NCI-H1092 treated with DMSO at 0.1 percent for 48 hours (cell line): ENCODE measurements at regions not wholly inside any gene's neighbourhood (a gene's known extent, or its start where the extent isn't known, plus 50 kb on each side); places are given as distances from the start of the nearest gene placed in this dataset.
A peak's percentile ranks its signal among the peaks of the same experiment; 100 is the strongest.

Experiments used
- DNase-seq: peaks from one replicate; lab custom pipeline; 2025; lab: John Stamatoyannopoulos, UW

GRCh38 chr14:89626233-89626806, 209.3 kb upstream of the FOXN3 start:
- DNase-seq = no peak

DNA sequence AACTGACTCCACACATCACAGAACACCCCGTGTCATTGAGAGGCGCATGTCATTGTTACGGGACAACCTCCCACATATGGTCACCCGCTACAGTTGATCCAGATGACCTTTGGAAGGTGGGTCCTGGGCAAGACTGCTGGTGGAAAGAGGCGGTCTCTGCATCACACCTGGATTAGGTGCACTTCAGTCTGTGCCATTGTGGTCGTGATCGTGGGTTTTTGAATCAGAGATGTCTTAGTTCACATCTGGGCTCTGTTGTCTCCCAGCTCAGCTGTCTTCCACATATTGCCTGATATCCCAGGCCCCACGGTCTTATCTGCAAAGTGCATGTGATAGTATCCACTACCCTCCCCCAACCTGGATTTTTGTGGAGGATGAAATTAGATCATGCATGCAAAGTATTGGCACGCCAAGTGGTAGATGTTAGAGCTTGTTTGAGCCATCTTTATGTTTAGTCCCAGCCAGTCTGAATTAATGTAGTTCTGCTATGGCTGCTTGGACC, 208.7 kb upstream of the FOXN3 start:
- DNase-seq = peak; percentile 3

DNA sequence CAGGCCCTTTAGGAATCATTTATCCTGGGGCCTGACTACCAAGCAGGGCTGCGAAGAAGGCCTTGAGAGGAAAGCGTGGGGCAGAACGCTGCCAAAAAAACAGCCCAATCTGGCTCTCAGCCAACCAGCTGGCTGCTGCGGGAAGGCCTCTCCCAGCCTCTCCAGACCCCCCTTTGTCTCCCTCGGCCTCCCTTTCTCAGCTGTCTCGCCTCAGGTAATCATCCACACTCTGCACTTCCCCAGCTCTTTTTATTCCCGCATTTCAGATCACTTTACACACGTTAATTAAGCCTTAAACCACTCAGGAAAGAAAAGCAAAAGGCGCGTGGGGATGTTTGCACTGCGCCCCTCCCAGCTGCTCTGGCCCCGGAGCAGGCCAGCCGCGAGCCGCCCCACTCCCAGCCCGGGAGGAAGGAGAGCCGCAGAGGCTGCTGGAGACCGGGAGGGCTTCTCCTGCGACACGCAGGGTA, 208.2 kb upstream of the FOXN3 start:
- peak; percentile 92 for DNase-seq

GRCh38 chr14:89624500-89625156, 207.6 kb upstream of the FOXN3 start:
- no peak for DNase-seq

GRCh38 chr14:89621791-89622638, 205.0 kb upstream of the FOXN3 start:
- DNase-seq = no peak

- DNase-seq = no peak
Measured at GRCh38 chr14:89621009-89621421, 204.0 kb upstream of the FOXN3 start.

DNA sequence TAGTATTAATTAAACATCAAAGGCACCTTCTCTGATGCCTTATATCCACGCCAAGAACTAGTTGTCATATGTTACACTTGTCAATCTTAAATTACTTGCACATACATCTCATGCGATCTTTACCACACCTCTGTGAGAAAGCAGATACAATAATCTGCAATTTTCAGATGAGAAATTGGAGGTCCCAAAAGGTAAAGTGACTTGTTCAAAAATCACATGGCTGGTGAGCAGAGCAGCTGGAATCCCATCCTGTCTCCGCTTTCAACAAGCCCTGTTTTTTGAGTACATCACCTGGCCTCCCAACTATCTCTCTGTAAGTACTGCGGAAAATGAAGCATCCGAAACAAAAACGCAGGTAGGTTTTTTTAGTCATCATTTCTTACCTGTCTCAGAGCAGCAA, 203.4 kb upstream of the FOXN3 start:
- DNase-seq = no peak

DNA sequence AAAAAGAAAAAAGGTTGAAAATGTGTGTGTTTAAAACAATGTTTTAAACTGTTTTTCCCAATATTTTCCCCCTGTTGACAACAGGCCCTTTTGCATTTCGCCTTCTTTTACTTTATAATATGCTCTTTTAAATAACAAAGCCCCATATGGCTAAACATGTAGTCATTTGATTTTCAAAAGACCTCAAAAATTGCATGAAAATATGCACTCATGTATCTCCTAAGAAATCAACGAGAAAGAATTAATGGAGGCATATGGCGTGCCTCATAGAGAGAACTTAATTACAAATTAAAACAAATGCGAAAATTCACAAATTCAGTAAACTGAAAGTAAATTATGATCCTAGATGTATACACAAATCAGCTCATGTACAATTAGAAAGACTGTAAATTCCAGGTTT, 202.6 kb upstream of the FOXN3 start:
- DNase-seq = no peak

GRCh38 chr14:89618811-89619551, 201.9 kb upstream of the FOXN3 start:
- DNase-seq = peak; percentile 77

GRCh38 chr14:89618330-89618708, 201.3 kb upstream of the FOXN3 start:
- peak; percentile 23 for DNase-seq

DNA sequence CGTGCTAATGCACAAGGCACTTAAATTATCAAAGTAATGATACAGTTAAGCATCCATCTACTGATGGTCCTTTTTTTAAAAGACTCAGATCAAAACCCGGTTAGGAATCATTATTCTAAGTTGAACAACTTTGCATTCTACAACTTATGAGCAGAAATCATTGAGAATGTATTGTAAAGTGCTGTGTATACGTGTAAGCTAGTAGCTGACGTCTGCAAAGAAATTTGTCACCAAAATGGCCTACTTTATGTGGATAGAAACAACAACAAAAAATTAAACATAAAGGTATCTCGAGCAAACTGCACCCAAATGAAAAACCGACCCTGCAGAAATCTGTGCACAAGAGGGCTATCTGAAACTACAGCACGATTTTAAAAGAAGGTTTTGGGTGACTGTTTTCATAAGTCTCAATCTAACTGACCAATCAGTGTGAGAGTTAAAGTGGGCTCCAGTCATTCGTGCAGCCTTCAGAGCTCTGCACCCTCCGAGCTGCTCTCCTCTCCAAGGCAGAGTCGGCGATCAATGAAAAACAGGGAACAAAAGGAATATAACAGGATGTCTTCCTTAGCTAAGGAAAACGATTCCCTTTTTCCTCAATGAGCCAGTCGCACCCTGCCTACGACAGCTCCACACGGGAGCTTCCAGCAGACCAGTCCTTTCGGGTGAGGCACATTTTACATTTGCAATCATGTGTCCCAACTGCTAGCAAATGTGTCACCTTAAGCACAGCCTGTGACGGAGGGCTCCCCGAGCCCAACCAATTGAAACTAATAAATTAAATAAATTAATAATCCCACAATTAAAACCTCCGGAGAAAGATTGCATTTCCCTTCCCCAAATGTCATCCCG, 200.7 kb upstream of the FOXN3 start:
- DNase-seq = peak; percentile 42

- DNase-seq = no peak
Measured at GRCh38 chr14:89616852-89617341, 199.9 kb upstream of the FOXN3 start.

- DNase-seq = no peak
Measured at GRCh38 chr14:89616425-89616824, 199.4 kb upstream of the FOXN3 start.

DNA sequence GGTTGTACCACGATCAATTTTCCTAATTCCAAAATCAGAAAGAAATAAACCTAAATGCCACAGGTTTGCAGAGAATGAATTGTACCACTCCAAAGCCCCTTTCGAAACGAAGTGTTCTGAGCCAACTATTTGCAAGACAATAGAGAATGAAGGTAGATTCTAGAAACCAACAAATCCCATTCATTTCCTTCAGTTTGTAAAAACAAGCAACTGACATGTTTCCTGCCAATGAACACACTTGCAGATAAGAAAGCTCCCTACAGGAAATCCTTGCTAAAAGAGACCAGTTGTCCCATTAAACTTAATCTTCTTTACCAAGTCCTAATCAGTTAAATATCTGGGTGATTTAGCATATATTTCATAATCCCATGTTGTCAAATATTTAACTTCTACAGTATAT, 198.4 kb upstream of the FOXN3 start:
- no peak for DNase-seq

DNA sequence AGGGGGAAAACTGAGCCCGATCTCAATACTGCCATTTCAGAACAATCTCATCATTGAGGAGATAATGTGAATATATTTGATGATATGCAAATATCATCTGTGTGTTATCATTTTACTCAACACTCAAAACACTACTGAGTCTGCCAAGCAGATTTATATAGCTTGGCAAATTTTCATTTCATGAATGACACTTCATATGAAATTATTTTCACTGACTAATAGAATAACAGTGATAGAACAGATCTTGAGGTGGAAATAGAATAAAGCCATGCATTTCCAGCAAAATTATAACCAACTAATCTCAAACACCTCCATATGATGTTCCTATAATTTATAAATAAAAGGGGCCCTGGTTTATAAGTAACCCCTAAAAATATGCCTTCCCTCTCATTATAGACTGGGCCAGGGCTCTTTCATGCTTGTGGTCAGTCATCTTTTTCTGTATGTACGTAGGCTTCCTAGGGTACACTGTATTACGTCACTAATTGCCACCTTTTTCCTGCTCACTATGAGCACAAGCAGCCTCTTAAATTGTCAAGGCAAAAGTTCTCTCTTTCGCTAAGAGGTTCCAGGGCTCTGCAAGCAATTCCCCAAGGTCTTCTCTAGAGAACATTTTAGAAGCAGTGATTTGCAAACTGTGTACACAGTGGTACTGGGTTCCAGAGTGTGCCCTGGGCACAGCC, 197.1 kb upstream of the FOXN3 start:
- no peak for DNase-seq

DNA sequence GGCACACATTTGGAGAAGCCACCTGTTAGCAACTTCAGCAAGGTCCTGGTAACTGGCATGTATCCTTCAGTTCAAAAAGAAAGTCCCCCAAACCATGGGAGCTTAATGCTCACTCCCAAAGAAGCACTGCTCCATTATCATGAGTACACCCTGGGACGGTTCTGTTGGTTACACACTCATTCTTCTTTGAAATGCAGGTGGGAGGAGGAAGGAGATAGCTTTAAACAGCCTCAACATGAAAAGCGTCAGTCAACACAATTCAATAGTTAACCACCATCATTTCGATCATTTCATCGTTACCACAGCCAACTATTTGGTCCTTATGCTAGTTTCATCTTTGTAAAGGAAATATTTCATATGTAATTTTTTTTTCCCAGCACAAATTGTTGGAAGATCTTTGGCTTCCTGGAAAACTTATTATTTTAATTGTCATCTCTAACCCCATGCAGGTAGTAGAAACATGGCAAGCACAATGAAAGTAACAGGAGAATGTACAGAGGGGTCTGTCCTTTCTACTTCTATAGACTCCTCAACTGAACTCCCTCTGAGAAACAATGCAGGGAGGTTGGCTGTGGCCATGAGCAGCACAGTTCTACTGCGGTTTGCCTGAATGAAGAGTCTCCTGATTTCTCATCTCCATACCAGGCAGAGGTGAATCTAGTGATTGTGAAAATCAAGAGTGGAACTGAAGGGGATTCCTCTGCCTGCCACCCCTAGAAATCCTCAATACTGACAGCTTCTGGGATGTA, 196.4 kb upstream of the FOXN3 start:
- no peak for DNase-seq

DNA sequence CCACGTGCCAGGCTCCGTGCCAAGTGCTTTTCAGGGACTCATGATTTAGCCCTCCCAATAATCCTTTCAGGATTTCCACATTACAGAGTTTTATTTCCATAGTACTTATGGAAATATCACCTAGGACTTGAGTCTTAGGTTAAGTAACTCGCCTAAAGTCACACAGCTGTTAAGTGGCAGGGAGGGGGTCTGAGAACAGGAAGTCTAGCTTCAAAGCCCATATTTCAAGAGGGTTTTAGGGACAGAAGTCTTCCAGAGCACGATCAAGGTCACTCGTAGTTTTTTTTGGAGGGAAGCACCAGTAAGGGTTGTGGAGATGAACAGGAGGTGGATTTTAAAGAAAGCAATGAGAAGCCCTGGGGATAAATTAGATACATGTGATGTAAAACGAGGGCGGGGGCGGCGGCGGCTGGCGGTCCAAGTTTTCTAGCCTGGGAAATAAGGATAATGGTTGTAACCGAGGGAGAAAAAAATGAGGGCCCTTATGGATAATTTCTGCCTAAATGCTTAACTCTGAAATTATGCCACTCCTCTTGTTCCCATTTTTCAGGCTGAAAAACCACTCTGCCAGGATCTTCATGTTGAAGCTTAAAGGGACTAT, 192.6 kb upstream of the FOXN3 start:
- DNase-seq = no peak

DNA sequence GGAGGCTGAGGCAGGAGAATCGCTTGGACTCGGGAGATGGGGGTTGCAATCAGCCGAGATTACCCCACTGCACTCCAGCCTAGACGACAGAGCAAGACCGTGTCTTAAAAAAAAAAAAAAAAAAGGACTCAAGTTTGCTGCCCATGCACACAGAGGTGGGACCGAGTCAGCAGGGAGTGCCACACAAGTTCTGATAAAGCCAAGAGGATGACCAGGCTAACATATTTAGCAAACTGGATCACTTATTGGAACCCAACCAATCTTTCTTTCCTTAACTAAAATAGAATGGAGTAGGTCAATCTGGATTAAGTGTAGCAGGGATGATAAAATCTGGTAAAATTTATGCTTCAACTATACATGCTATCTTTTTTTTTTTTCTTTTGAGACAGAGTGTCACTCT, 190.4 kb upstream of the FOXN3 start:
- DNase-seq = no peak

DNA sequence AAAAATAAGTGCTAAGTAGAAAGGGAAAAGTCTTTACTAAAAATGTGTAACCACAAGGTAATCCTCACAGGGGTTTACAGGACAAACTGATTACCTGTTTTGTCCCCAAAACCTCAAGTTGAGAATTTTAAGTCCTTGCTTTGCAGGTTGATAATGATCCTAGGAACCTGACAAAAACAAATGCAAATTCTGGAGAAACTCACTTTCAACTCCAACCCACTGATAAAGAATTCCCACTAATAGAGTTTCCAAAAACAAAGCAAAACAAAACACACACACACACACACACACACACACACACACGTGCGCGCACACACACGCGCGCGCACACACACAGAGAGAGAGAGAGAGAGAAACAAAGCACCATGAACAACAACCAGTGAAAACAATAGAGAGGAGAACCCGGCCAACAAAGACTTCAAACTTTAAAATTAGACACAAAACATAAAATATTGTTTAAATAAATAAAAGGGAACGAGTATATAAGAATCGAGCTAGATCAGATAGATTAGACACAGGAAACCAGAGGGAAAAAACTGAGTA, 187.0 kb upstream of the FOXN3 start:
- no peak for DNase-seq
